ENCODE measurements at regions not wholly inside any gene's neighbourhood (a gene's known extent, or its start where the extent isn't known, plus 50 kb on each side); places are given as distances from the start of the nearest gene placed in this dataset.
"Not testable (repeated sequence)": the region's sequence is repeated elsewhere in the genome, so short reads cannot be mapped to it uniquely, and the experiment has no call there.

- DNase-seq, result no peak
These were observed 93.3 kb downstream of the ACTL7B start for GRCh38 chr9:108762348-108763055.

- peak; percentile 27 for DNase-seq
These were observed 94.0 kb downstream of the ACTL7B start for GRCh38 chr9:108761655-108762347.

GRCh38 chr9:108760841-108761240 is 94.9 kb downstream of the ACTL7B start:
- no peak for DNase-seq

DNA sequence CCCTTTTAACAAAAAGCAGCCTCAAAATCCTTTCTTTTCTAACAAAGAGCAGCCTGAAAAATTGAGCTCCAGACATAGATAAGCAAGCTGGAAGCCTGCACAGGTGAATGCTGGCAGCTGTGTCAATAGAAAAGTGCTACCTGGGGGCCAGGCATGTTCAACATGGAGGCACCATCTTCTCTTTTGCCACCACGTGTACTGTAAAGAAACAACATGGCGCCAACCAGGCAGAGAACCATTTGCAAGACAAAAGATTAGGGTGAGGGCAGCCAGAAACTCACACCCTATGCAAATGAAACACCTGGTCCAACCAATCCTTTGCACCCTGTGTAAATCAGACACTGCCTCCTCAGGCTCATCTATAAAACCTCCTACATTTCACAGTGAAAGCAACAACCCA is 96.0 kb downstream of the ACTL7B start:
- no peak for DNase-seq

- DNase-seq, result no peak
These were observed 96.4 kb downstream of the ACTL7B start for GRCh38 chr9:108759399-108759798.

- DNase-seq, result no peak
These were observed 98.9 kb downstream of the ACTL7B start for GRCh38 chr9:108756746-108757490.

- no peak for DNase-seq
These were observed 99.8 kb downstream of the ACTL7B start for GRCh38 chr9:108755979-108756378.

DNA sequence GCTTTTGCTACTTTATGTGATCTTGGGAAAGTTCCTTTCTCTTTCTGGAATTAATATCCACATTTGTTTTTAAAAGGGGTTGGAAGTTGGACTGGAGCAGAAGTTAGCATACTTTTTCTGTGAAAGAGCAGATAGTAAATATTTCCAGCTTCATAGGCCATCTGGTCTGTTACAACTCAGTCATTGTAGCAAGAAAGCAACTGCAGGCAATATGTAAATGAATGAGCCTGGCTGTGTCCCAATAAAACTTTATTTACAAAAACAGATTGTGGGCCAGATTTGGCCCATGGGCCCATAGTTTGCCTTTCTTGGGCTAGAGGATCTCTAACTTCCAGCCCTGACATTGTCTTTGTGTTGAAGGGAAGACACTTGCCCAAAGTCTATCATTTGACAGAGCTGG is 104.4 kb downstream of the ACTL7B start:
- DNase-seq, result no peak

- no peak for DNase-seq
These were observed 105.0 kb downstream of the ACTL7B start for GRCh38 chr9:108750661-108751215.

- no peak for DNase-seq
These were observed 107.0 kb downstream of the ACTL7B start for GRCh38 chr9:108748776-108749175.

- no peak for DNase-seq
These were observed 108.9 kb downstream of the ACTL7B start for GRCh38 chr9:108746864-108747263.

DNA sequence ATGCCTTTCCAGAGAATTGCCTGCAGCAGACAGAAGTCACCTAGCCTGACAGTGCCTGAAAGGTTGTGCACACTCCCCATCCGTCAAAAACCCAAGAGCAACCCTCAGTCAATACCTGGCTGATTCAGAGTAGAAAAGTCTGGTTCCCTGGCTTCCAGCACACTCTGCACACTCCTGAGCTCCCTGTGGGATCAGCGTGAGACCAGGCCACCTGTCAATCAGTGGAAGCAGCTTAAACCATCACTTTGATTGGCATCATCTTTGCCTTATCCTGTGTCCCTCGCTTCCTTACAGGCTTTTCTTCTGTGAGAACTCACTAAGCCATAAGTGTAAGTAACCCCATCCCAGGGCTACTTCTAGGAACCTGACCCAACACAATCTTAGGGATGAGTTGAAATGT is 109.8 kb downstream of the ACTL7B start:
- no peak for DNase-seq

DNA sequence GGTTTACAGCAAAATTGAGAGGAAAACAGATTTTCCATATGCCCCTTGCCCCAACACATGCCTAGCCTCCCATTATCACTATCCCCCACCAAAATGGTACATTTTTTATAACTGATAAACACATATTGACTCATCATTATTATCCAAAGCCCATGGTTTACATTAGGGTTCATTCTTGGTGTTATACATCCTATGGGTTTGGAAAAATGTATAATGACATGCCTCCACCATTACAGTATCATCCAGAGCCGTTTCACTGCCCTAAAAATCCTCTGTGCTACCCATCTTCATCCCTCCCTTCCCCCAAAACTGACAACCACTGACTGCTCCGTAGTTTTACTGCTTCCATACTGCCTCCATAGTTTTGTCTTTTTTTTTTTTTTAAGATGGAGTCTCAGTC is 111.1 kb downstream of the ACTL7B start:
- no peak for DNase-seq

DNA sequence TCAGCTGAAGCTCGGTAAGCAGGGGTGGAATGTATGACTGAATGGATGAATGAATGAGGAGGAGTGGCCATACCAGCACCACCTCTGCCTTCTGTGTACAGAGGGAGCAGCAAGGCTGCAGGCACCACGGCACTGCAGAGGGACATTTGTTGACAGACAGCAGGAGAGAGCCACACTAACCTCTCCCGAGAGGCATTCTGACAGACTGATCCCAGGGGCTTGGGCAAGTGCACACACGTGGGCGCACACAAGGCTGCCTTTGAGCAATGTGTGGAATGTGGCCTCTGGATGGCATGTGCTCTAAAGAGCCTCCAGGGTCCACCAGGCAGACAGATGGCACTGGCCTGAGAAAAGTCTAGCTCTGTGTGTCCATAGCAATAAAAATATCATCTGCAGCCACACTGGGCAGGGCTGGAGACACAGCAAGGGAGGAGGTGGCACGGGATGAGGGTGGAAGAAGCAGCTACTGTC is 111.8 kb downstream of the ACTL7B start:
- DNase-seq, result no peak

GRCh38 chr9:108743416-108743815 is 112.4 kb downstream of the ACTL7B start:
- no peak for DNase-seq

DNA sequence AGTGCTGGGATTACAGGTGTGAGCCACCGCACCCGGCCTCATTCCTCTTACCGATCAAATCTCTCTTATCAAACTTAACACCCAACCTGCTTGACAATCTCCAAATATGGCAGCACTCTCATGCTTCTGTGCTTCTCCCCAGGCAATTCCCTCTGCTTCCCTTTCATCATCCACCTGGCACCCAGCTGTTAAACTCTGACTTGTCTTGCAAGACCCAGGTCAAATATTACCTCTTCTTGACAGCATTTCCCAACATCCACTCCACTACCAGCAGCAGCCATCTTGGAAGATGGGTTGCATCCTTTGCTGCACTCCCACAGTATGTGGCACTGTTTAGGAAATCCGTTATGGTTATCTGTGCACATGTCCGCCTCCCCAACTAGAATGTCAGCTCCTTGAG is 113.6 kb downstream of the ACTL7B start:
- no peak for DNase-seq

DNA sequence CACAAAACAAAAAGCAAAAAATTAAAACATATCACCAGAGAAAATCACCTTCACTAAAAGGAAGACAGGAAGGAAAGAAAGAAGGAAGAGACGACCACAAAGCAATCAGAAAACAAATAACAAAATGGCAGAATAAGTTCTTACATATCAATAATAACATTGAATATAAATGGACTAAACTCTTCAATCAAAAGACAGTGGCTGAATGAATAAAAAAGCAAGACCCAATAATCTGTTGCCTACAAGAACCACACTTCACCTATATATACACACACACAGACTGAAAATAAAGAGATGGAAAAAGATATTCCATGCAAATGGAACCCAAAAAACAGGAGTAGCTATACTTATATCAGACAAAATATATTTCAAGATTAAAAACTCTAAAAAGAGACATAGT is 124.5 kb downstream of the ACTL7B start:
- not testable (repeated sequence) for DNase-seq

DNA sequence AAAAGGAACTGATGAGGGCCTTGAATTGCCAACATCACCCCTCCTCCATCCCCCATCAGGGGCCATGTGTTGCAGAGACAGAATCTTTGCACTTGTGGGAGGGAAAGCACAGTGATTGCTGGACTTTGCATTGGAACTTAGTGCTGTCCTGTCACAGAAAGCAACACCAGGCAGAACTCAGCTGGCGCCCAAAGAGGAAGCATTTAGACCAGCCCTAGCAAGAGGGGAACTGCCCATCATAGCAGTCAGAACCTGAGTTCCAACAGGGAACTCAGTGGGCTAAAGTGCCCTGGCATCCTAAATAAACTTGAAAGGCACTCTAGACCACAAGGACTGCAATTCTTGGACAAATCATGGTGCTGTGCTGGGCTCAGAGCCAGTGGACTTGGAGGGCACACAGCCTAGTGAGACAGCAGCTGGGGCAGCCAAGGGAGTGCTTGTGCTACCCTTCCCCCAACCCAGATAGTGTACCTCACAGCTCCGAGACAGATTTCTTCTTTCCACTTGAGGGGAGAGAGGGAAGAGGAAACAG is 128.1 kb downstream of the ACTL7B start:
- DNase-seq, result no peak

- DNase-seq, result no peak
These were observed 131.1 kb downstream of the ACTL7B start for GRCh38 chr9:108724652-108725051.

- no peak for DNase-seq
These were observed 131.7 kb downstream of the ACTL7B start for GRCh38 chr9:108724122-108724521.

DNA sequence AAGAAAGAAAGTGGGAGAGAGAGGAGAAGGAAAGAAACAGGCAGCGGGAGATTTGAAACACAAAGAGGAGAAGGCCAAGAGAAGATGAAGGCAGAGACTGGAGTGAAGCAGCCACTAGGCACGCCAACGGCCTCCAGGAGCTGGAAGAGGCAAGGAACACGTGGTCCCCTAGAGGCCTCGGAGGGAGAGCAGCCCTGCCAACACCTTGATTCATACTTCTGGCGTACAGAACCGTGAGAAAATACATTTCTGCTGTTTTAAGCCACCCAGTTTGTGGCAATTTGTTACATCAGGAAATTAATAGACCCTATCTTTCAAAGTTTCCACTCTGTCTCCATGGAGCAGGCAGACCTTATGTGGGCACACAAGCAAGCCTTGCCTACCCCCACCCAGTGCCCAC is 133.4 kb downstream of the ACTL7B start:
- DNase-seq, result no peak

GRCh38 chr9:108720191-108720642 is 135.6 kb downstream of the ACTL7B start:
- no peak for DNase-seq

- DNase-seq, result no peak
These were observed 145.4 kb downstream of the ACTL7B start for GRCh38 chr9:108710424-108710823.

All from CD4-positive, alpha-beta T cell treated with Interleukin-12 subunit alpha and Interleukin-12 subunit beta, for 1 hour (primary cell).